ENCODE measurements at regions not wholly inside any gene's neighbourhood (a gene's known extent, or its start where the extent isn't known, plus 50 kb on each side); places are given as distances from the start of the nearest gene placed in this dataset.
"Not testable (repeated sequence)": the region's sequence is repeated elsewhere in the genome, so short reads cannot be mapped to it uniquely, and the experiment has no call there.

GRCh38 chr7:34207810-34208209 lies 302.5 kb downstream of the BMPER start:
- DNase-seq = no peak

DNA sequence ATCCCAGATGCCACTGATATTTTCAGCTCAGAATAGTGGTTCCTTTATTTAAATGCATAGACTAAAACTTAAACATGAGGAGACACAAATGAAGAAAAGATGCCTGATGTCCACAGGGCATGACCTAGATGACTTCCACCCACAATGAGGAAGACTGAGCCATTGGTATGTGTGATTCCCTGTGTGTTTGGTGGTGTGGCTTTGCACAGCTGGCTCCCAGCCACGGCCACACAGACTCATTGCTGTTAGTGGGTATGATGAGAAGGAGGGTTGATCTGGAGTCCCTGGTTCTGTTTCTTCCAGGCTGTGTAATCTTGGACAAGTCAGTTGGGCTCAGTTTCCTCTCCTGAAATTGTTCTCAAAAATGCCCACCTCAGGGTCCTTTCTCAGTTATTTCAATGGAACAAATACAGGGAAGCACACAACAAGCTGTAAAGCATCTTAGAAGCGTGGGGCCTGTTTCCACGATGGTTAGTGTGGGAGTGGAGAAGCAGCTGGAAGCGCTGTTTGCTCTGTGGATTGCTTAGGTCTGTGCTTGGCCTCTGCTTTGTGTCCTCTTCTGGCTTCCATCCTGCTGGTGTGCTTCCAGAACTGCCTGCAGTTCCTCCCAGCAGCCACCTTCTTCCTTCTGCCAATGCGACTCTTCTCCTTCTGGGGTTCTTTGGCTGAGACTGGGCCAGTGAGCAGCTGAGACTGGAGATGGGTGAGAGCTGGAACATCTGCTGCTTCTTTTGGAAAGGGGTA lies 303.7 kb downstream of the BMPER start:
- DNase-seq = no peak

- no peak for DNase-seq
These were observed 305.7 kb downstream of the BMPER start for GRCh38 chr7:34211018-34211417.

DNA sequence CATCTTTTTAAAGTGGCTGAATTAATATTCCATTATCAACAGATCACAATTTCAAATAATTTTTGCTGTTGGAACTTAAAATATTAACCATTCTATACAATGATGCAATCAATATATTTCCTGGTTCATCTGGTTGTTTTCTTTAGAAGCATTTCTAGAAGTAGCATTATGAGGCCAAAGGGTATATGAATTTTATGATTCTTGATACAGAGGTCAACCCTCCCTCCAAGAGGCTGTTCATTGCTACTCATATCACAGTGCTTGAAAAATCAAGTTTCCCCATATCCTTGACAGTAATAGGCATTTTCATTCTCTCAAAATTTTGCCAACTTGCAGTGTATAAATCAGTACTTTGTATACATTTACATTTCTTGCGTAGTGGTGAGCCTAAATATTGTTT lies 312.6 kb downstream of the BMPER start:
- no peak for DNase-seq

DNA sequence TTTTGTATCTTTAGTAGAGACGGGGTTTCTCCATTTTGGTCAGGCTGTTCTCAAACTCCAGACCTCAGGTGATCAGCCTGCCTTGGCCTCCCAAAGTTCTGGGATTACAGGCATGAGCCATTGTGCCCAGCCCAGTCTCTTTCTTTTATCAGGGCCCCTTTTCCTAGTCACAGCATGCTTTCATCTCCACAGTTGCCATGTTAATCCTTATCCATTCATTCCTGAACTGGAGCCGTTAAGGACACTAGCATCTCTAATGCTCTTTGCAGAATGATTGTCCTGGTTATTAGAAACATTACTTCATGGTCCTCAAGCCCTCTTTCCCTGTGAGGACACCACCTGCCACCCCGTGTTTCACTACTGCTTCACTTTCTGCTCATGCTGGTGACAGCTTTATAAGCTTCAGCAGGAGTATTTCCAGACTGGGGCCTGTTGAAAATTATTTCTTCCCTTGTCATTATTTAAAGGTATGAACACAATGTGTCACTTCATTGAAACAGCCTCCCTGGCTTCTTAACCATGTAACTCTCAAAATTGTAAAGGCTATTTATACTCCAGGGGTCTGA lies 313.9 kb downstream of the BMPER start:
- DNase-seq = no peak

GRCh38 chr7:34220506-34221185 lies 315.3 kb downstream of the BMPER start:
- DNase-seq = no peak

DNA sequence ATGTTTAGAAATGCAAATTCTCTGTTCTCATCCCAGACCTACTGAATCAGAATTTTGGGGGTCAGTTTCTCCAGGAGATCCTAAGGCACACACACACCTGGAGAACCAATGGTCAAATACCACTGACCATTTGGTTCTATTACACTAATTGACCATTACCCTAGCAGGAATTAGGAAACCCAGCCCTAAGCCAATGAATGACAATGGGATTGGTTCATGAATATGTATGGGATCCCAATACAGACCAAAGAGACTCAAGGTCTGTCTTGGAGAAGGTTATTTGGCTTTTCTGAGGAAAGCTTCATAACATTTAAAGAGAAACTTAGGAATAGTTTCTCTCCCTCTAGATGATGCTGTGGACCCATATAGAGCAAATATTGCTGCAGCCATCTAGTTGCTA lies 317.0 kb downstream of the BMPER start:
- no peak for DNase-seq

DNA sequence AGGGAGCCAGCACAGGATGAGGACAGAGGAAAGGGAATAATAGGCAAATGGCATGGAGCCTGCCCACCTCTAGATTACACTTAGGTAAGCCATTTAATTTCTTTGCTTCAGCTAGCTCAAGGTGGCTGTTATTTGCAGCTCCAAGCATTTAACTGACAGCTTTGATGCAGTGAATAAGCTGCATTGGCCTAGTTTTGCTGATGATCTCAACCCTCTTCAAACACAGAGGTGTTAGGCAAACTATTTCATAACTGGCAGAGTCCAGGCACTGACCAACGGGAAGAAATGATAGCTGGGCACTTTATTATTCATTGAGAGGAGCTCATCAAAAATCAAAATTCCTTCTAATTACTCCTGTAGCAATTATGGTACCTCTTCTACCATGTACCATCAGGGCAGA lies 317.4 kb downstream of the BMPER start:
- no peak for DNase-seq

DNA sequence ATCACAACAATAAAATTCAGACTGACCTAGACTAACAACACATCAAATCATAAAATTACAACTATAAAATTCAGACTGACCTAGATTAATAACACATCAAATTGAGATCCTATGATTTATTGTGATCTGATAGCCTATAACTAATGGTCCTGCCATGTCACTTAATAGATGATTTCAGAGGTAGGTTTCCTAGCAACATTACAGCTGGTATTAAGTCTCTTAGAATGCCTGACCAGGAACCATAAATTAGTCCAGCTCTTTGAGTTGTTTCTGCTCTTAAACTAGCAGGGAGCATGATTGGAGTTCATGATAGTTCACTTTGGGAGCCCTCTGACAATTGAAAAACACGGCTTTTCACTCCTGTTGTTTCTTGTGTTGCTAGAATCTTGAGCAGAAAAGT lies 318.9 kb downstream of the BMPER start:
- DNase-seq = no peak

- no peak for DNase-seq
These were observed 319.9 kb downstream of the BMPER start for GRCh38 chr7:34225193-34225592.

DNA sequence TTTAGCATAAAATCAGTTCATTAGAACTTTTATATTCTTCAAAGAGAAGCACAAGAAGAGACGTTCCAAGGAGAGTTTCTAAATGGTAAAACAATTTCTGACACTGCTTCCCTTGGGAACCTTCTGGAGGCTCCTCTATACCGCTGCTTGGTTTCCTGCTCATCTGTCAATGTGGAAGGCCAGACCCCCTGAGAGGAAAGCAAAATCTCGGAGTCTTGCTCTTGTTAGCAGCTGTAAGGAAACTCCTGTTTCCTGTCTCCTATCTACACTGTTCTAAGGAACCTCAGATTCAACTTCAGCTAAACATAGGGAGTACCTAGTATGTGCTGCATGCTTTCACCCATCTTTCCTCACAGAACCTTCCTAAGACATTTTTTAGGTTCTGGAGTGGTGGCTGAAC lies 322.2 kb downstream of the BMPER start:
- DNase-seq = no peak

DNA sequence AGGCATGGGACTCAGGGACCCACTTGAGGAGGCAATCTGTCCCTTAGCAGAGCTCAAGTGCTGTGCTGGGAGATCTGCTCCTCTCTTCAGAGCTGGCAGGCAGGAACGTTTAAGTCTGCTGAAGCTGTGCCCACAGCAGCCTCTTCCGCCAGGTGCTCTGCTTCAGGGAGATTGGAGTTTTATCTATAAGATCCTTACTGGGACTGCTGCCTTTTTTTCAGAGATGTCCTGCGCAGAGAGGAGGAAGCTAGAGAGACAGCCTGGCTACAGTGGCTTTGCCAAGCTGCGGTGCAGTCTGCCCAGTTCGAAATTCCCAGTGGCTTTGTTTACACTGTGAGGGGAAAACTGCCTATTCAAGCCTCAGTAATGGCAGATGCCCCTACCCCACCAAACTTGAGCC lies 329.8 kb downstream of the BMPER start:
- not testable (repeated sequence) for DNase-seq

DNA sequence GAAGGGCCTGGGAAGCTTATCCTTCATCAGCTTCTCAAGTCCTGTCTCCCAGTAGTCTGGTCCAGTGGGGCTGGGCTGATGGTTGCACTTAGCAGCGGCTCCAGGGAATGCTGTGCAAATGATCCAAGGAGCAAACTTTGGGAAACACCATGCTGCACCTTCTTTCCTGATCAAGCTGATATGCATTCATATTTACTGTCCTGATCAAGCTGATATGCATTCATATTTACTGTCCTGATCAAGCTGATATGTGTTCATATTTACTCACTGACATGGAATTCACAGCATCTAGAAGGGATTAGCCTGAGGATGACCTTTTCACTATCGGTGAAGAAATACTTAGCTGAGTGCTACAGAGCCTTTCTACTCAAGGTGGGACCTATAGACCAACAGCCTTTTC lies 330.7 kb downstream of the BMPER start:
- no peak for DNase-seq

- no peak for DNase-seq
These were observed 331.6 kb downstream of the BMPER start for GRCh38 chr7:34236839-34237492.

GRCh38 chr7:34237493-34237849 lies 332.1 kb downstream of the BMPER start:
- no peak for DNase-seq

- no peak for DNase-seq
These were observed 335.1 kb downstream of the BMPER start for GRCh38 chr7:34240417-34240816.

GRCh38 chr7:34242391-34242790 lies 337.1 kb downstream of the BMPER start:
- DNase-seq = no peak

DNA sequence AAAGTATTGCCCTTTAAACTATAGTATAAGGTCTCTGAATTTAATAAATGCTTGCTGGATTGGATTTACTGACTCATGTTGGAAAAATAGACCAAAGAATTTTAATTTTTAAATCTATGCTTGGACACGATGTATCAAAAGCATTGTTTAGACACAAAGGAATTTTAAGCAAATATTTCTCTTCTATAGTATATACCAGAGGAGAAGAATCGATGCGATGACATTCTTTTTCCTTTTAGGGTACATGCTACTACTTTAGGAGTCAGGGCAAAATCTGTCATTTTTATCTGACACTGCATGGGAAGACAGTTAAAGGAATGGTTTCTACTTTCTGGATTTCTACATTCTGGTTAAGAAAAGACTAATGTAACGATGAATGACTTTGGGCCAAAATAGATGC lies 339.9 kb downstream of the BMPER start:
- no peak for DNase-seq

- no peak for DNase-seq
These were observed 342.1 kb downstream of the BMPER start for GRCh38 chr7:34247468-34247867.

DNA sequence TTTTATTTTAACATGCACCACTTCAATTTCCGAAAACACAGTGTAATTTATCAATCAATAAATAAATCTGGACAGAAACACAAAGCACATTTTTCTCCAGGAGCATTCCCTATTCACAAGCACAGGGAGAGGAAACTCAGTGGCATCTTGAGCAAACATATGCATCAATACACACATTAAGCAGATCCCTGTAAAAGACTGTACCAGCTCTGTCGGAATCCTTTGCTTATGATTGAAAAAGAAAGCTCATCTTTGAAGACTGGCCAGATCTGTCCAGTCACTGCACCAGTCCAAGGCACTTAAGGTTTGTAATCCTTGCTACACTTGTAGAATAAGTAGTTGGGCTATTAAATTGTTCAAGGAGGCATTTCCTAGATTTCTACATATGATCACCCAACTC lies 343.9 kb downstream of the BMPER start:
- no peak for DNase-seq

DNA sequence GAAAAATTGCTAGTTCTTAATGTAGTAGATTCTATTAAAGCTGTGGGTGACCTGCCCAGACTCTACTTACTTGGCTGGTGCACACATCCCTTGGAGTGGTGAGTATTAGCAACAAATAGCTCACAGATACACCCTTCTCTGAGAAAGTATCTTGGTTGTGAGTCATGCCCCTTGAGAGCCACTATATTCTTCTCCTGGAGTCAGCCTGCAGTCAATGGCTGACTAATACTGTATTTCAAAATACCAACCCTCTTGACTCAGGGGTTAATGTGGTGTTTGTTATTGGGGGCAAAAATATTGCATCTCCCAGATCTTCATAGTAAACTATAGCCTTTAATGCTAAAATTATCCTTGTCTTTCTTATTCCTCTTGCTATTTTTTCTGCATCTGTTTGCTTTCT lies 354.9 kb downstream of the BMPER start:
- DNase-seq = no peak

DNA sequence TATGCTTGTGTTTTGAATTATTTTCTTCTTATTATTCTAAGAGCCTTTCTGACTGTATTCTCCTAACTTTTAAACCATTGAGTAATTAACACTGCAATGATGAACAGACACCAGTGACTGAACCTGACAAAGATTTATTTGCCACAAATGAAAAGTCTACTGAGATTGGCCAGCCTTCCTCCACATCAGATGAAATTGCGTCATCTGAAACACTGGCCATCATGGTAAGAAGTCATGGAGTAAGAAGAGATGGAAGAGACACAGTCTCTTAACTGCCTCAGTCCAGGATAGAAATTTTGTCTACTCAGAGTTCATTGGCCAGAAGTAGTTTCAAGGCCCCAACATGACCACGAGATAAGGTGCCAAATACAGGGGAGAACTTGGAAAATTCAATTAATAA lies 357.8 kb downstream of the BMPER start:
- DNase-seq = no peak

- DNase-seq = no peak
These were observed 363.7 kb downstream of the BMPER start for GRCh38 chr7:34269084-34269483.

- no peak for DNase-seq
These were observed 370.3 kb downstream of the BMPER start for GRCh38 chr7:34275624-34276023.
